ENCODE measurements at regions not wholly inside any gene's neighbourhood (a gene's known extent, or its start where the extent isn't known, plus 50 kb on each side); places are given as distances from the start of the nearest gene placed in this dataset.

- TF ChIP-seq CTCF (IDR thresholded peaks at IDR 0.05; ENCODE audit: insufficient read depth, low read length, poor library complexity, severe bottlenecking) (no peak), EZH2phosphoT487 (conservative IDR thresholded peaks at IDR 0.05; ENCODE audit: low read length) (no peak)
Measured at GRCh38 chr11:97225794-97226193, 836.0 kb downstream of the JRKL start.
